Nucleus accumbens (tissue), 56 donors: ENCODE measurements at regions not wholly inside any gene's neighbourhood (a gene's known extent, or its start where the extent isn't known, plus 50 kb on each side); places are given as distances from the start of the nearest gene placed in this dataset.

Source experiments
- DNase-seq, 56 donors: peaks; one replicate each; lab custom pipeline; 2025; lab: John Stamatoyannopoulos, UW

GRCh38 chr19:31223740-31224534 lies 125.3 kb downstream of the TSHZ3 start:
- DNase-seq, result no peak

DNA sequence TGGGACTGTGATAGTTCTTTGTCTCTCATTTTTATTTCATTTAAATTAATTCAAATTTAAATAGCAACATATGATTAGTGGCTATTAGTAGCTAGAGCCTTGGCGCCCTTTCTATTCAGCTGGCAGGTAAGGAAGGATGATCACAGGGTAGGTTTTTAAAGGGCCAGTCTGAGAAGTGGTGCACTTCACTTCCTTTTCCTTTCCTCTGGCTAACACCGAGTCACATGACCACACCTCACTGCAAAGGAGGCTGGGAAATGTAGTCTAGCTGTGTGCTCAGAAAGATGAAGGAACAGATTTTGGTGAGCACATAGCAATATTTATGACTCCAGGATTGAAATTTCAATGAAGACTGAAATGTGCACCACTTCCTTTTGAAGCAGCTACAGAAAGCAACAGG lies 128.7 kb downstream of the TSHZ3 start:
- DNase-seq, result no peak

- DNase-seq, result no peak
These were observed 134.2 kb downstream of the TSHZ3 start for GRCh38 chr19:31214997-31215396.

DNA sequence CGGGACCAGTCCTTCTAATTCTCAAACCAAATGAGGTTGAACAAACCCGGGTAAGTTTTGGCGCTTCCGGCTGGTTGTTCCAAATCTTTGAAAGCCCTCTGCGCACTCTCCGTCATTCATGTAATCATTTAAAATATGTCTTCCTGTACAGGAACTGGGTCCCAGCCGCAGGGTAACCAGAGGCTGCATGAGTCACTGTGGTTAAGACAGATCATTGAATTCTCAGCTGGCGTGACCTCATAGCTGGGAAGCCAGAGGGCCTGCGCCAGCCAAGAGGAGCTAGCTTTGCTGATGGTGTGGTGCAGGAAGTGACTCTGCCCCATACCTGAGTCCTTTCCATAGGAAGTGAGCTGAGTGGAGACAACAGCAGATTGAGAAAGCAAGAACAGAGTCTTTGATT lies 135.2 kb downstream of the TSHZ3 start:
- peak in 1 of 56 donors; percentile 1 for DNase-seq

- no peak for DNase-seq
These were observed 138.1 kb downstream of the TSHZ3 start for GRCh38 chr19:31211088-31211487.

GRCh38 chr19:31205887-31206518 lies 143.2 kb downstream of the TSHZ3 start:
- no peak for DNase-seq

DNA sequence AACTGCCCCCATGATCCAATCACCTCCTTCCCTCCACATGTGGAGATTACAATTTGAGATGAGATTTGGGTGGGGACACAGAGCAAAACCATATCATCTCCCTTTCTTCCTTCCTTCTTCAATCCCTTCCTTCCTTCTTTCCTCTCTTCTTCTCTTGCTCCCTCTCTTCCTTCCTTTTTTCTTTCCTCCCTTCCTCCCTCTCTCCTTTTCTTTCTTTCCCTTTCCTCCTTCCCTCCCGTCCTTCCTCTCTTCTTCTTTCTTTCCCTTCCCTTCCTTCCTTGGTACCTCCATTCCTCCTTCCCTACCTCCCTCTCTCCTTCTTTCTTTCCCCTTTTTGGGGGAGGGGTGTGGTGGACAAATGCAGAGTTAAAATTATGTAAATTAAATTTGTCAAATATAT lies 145.1 kb downstream of the TSHZ3 start:
- DNase-seq, result no peak

GRCh38 chr19:31185261-31185660 lies 164.0 kb downstream of the TSHZ3 start:
- DNase-seq, result no peak

- DNase-seq, result no peak
These were observed 167.7 kb downstream of the TSHZ3 start for GRCh38 chr19:31181535-31181934.

- DNase-seq, result no peak
These were observed 168.3 kb downstream of the TSHZ3 start for GRCh38 chr19:31180907-31181306.

GRCh38 chr19:31179471-31179852 lies 169.8 kb downstream of the TSHZ3 start:
- no peak for DNase-seq

GRCh38 chr19:31178833-31179470 lies 170.3 kb downstream of the TSHZ3 start:
- DNase-seq, result no peak

- no peak for DNase-seq
These were observed 172.0 kb downstream of the TSHZ3 start for GRCh38 chr19:31177246-31177645.

DNA sequence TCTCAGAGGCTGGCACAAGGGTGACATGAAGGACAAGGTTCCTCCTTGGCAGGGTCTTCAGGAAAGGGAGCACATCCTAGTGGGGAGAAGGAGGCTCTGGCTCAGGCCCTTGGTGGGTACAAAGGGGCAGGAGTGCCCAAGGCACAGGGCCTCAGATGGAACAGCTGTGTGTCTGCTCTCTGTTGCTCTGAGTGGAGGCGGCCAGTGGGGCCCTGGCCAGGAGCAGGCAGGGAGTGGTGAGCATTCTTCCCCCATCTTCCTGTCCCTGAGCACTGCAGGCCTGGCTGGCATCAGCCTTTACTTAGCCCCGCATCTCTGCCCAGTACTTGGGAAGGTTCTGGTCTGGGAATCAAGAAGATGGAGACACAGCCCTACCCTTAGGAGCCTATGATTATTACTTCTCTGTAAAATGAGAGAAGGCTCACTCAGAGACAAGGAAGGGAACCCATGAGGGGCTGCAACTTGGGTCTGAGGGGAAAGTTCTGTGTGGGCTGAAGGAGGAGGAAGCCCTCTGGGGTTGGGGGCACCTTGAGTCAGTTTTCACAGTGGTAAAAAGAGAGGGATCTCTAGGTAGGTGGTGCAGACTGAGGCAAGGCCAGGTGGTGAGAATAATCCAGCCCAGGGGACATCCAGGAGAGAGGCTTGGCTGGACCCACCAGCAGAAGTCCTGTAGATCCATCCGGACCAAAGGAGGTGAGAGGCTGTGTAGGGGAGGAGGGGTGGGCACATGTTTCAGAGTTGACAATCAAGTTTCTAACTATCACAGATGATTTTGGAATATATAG lies 173.5 kb downstream of the TSHZ3 start:
- no peak for DNase-seq

- DNase-seq, result no peak
These were observed 174.3 kb downstream of the TSHZ3 start for GRCh38 chr19:31174948-31175347.

DNA sequence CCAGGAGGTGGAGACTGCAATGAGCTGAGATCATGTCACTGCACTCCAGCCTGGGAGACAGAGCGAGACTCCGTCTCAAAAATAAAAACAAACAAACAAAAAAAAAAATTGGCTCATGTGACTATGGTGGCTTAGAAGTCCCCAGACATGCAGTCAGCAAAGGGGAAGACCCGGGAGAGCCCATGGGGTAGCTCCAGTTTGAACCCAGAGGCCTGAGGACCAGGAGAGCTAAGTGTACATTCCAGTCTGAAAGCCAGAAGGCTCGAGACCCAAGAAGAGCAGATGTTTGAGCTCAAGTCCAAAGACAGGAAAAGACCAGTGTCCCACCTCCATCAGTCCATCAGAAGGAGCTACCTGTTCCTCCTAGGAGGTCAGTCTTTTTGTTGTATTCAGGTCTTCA lies 175.2 kb downstream of the TSHZ3 start:
- DNase-seq, result no peak

DNA sequence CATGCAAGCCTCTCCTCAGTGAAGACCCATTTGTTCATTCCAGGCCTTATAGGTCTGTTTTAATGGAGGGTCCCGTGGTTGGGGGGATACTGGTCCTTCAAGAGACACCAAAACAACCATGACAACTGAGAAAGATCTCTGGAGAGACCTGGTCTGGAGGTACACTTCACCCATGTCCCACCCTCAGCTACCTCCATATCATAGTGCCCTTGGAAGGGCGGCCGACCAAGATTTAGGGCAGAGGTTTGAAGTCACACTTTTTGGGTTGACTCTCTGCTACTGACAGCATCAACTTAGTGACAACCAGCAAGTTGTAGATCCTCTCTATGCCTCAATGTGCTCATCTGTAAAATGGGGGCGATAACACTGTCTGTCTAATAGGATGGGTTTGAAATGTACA lies 177.3 kb downstream of the TSHZ3 start:
- DNase-seq, result no peak

- DNase-seq, result no peak
These were observed 179.2 kb downstream of the TSHZ3 start for GRCh38 chr19:31170046-31170445.

DNA sequence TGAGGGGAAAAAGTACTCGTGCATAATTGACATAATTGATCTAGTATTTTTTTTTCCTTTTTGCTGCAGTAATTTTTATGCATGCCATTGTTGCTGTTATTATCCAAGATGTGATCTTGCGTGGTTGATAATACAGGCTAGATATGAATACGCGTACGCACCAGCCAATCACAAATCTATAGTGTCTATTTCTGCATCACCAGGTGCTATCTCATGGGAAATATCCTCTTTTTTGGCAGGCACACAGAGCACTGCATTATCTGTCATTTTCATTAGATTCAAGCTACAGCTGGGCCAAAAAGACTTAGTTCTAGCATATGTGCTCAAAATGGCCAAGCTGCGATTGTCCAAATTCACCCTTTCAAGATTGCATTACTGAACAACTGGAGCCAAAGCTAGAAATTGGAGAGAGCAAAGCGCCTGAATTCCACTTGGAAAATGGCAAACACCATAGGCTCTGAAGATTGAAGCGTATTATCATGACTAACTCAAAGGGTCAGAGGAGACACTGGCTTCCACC lies 181.1 kb downstream of the TSHZ3 start:
- DNase-seq, result no peak

GRCh38 chr19:31167690-31168089 lies 181.5 kb downstream of the TSHZ3 start:
- DNase-seq, result no peak

DNA sequence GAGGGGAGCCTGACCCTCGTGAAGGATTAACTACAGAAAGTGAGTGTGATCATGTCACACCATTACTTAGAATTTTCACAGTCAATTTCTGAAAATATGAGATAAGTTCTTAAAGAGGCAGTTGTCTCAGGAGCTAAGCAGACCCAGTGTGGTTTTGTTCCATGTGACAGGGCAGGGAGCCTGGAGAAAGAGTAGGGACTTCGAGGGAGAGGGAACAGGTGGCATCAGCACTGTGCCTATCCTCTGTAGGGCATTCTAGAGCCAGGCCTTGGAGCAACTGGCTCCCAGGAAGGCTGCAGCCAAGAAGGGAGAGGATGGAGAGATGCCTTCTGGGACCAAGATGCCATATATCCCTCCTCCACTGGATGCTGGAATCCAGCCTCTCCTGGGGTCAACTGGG lies 183.0 kb downstream of the TSHZ3 start:
- DNase-seq, result no peak
